ENCODE measurements at regions not wholly inside any gene's neighbourhood (a gene's known extent, or its start where the extent isn't known, plus 50 kb on each side); places are given as distances from the start of the nearest gene placed in this dataset.

GRCh38 chr7:26048663-26049062, 103.3 kb upstream of the NFE2L3 start:
- no peaks in the 10 kb centered on the region for H3K79me2 ChIP-seq (ENCODE audit: insufficient read depth, low read length)
- no peak for DNase-seq
- peaks cover 2% of the 10 kb centered on the region; the same call in 1 of the 2 replicates for H3K4me1 ChIP-seq (ENCODE audit: insufficient read depth, low read length)
- peaks cover 2% of the 10 kb centered on the region for H3K27me3 ChIP-seq (ENCODE audit: insufficient read depth, low read length, poor library complexity)
- TF ChIP-seq CTCF (IDR thresholded peaks at IDR 0.05; ENCODE audit: borderline replicate concordance, extremely low read depth, low read length, poor library complexity, severe bottlenecking) (no peak), EZH2 (IDR thresholded peaks at IDR 0.05; ENCODE audit: borderline replicate concordance, low read depth, low read length, severe bottlenecking) (no peak)
- H3K4me3 ChIP-seq (ENCODE audit: low read depth in 1 of 2, low read length in 2 of 2) = no peak overlapping the region
- no peaks in the 10 kb centered on the region for H4K20me1 ChIP-seq (ENCODE audit: insufficient read depth, low read length)
- no peaks in the 10 kb centered on the region for H3K36me3 ChIP-seq (ENCODE audit: insufficient read depth, low read length)
- no peak overlapping the region for H3K27ac ChIP-seq (ENCODE audit: low read length)
- no peak overlapping the region for H3K4me2 ChIP-seq (ENCODE audit: insufficient read depth, low read length)
- no peaks in the 10 kb centered on the region for H3K9me3 ChIP-seq (ENCODE audit: insufficient read depth, low read length, severe bottlenecking)
- no peak overlapping the region for H3K9ac ChIP-seq (ENCODE audit: low read depth, low read length)
- no peak overlapping the region for H2AFZ ChIP-seq (ENCODE audit: low read depth, low read length)
- ATAC-seq (ENCODE audit: insufficient read depth, low read depth) = peak; percentile 79

GRCh38 chr7:26049081-26049480, 102.9 kb upstream of the NFE2L3 start:
- ATAC-seq (ENCODE audit: insufficient read depth, low read depth) (no peak), DNase-seq (no peak)
- Histone ChIP-seq H3K4me3 (ENCODE audit: low read depth in 1 of 2, low read length in 2 of 2) (no peak overlapping the region), H3K9me3 (ENCODE audit: insufficient read depth, low read length, severe bottlenecking) (no peaks in the 10 kb centered on the region), H3K4me1 (ENCODE audit: insufficient read depth, low read length) (peaks cover 2% of the 10 kb centered on the region; the same call in 1 of the 2 replicates), H2AFZ (ENCODE audit: low read depth, low read length) (no peak overlapping the region), H3K36me3 (ENCODE audit: insufficient read depth, low read length) (no peaks in the 10 kb centered on the region), H3K27me3 (ENCODE audit: insufficient read depth, low read length, poor library complexity) (peaks cover 2% of the 10 kb centered on the region), H3K4me2 (ENCODE audit: insufficient read depth, low read length) (no peak overlapping the region), H3K27ac (ENCODE audit: low read length) (no peak overlapping the region), H4K20me1 (ENCODE audit: insufficient read depth, low read length) (no peaks in the 10 kb centered on the region), H3K79me2 (ENCODE audit: insufficient read depth, low read length) (no peaks in the 10 kb centered on the region), H3K9ac (ENCODE audit: low read depth, low read length) (no peak overlapping the region)
- TF ChIP-seq CTCF (IDR thresholded peaks at IDR 0.05; ENCODE audit: borderline replicate concordance, extremely low read depth, low read length, poor library complexity, severe bottlenecking) (no peak), EZH2 (IDR thresholded peaks at IDR 0.05; ENCODE audit: borderline replicate concordance, low read depth, low read length, severe bottlenecking) (no peak)

GRCh38 chr7:26051021-26051420, 101.0 kb upstream of the NFE2L3 start:
- Histone ChIP-seq H3K79me2 (ENCODE audit: insufficient read depth, low read length) (no peaks in the 10 kb centered on the region), H3K36me3 (ENCODE audit: insufficient read depth, low read length) (no peaks in the 10 kb centered on the region), H3K4me3 (ENCODE audit: low read depth in 1 of 2, low read length in 2 of 2) (no peak overlapping the region), H3K9me3 (ENCODE audit: insufficient read depth, low read length, severe bottlenecking) (no peaks in the 10 kb centered on the region), H3K27me3 (ENCODE audit: insufficient read depth, low read length, poor library complexity) (no peaks in the 10 kb centered on the region), H2AFZ (ENCODE audit: low read depth, low read length) (no peak overlapping the region), H4K20me1 (ENCODE audit: insufficient read depth, low read length) (no peaks in the 10 kb centered on the region), H3K4me1 (ENCODE audit: insufficient read depth, low read length) (peaks cover 2% of the 10 kb centered on the region; the same call in 1 of the 2 replicates), H3K27ac (ENCODE audit: low read length) (no peak overlapping the region), H3K9ac (ENCODE audit: low read depth, low read length) (no peak overlapping the region), H3K4me2 (ENCODE audit: insufficient read depth, low read length) (no peak overlapping the region)
- DNase-seq (no peak), ATAC-seq (ENCODE audit: insufficient read depth, low read depth) (no peak)
- TF ChIP-seq EZH2 (IDR thresholded peaks at IDR 0.05; ENCODE audit: borderline replicate concordance, low read depth, low read length, severe bottlenecking) = no peak
- TF ChIP-seq CTCF (IDR thresholded peaks at IDR 0.05; ENCODE audit: borderline replicate concordance, extremely low read depth, low read length, poor library complexity, severe bottlenecking) = no peak

- ATAC-seq (ENCODE audit: insufficient read depth, low read depth) = no peak
- no peaks in the 10 kb centered on the region for H4K20me1 ChIP-seq (ENCODE audit: insufficient read depth, low read length)
- H3K27ac ChIP-seq (ENCODE audit: low read length) = no peak overlapping the region
- H2AFZ ChIP-seq (ENCODE audit: low read depth, low read length) = no peak overlapping the region
- H3K36me3 ChIP-seq (ENCODE audit: insufficient read depth, low read length) = no peaks in the 10 kb centered on the region
- no peak overlapping the region for H3K9ac ChIP-seq (ENCODE audit: low read depth, low read length)
- no peak for DNase-seq
- no peak overlapping the region for H3K4me2 ChIP-seq (ENCODE audit: insufficient read depth, low read length)
- no peaks in the 10 kb centered on the region for H3K79me2 ChIP-seq (ENCODE audit: insufficient read depth, low read length)
- TF ChIP-seq EZH2 (IDR thresholded peaks at IDR 0.05; ENCODE audit: borderline replicate concordance, low read depth, low read length, severe bottlenecking) (no peak), CTCF (IDR thresholded peaks at IDR 0.05; ENCODE audit: borderline replicate concordance, extremely low read depth, low read length, poor library complexity, severe bottlenecking) (no peak)
- no peaks in the 10 kb centered on the region for H3K27me3 ChIP-seq (ENCODE audit: insufficient read depth, low read length, poor library complexity)
- H3K4me3 ChIP-seq (ENCODE audit: low read depth in 1 of 2, low read length in 2 of 2) = no peak overlapping the region
- no peaks in the 10 kb centered on the region for H3K9me3 ChIP-seq (ENCODE audit: insufficient read depth, low read length, severe bottlenecking)
- peaks cover 2% of the 10 kb centered on the region; the same call in 1 of the 2 replicates for H3K4me1 ChIP-seq (ENCODE audit: insufficient read depth, low read length)
Observed at GRCh38 chr7:26052706-26053105, 99.3 kb upstream of the NFE2L3 start.
